GM13977 (cell line): ENCODE measurements at regions not wholly inside any gene's neighbourhood (a gene's known extent, or its start where the extent isn't known, plus 50 kb on each side); places are given as distances from the start of the nearest gene placed in this dataset.
"Not testable (repeated sequence)": the region's sequence is repeated elsewhere in the genome, so short reads cannot be mapped to it uniquely, and the experiment has no call there.

Experiments
- DNase-seq: peaks from one replicate; pipeline ENCODE4 v3.0.0; 2012; ENCODE audit warnings: low spot score
- CTCF ChIP-seq: IDR thresholded peaks from 2 replicates; pipeline ENCODE4 v1.5.1; 2012; ENCODE audit warnings: mild to moderate bottlenecking, control low read depth; ENCODE audit not compliant: insufficient read depth; ENCODE audit errors: extremely low read depth, missing control alignments
- in situ Hi-C: fragments of 300-500 bp; cut with MboI; formaldehyde crosslinking; loops from one replicate; pipeline ENCODE4 v1.12.0; 2022; ENCODE audit warnings: low sequenced_read_pairs, low pct_unique_long_range_greater_than_20kb, mixed read lengths, inconsistent platforms; ENCODE audit not compliant: unreplicated experiment

DNA sequence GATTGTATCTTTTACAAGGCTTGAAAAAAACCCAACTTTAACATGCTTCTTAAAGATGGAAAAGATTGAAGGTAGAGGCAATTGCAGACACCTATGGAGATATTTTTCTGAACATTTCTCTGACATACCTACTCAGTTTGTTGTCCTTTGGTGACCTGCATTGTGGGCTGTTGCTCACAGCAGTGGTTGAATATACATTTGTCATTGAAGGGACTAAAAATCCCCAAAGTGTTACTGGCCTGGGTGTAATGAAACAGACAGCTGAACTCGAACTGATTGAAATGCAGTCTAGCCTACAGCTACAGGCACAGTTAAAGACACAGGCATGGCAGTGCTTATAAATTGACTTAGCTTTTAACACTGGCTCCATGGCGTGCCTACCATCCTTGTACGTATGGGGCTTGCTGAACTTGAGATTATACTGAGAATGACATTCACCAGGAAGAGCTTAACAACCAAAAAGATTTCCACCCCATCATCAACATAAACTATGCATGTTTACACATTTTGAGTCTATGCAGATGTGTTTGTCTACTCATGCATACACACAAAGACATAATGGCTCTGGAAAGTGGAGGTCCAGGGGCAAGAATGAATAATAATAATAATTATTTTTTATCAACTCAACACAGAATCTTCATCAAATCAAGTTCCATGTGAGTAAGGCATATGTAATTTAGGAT, 83.2 kb upstream of the NOX3 start:
- in situ Hi-C loops: loop anchor here (25.0 kb wide), 1 partner anchor 627 kb away; no protein-coding TSS in a partner anchor
- TF ChIP-seq CTCF: no peak
- no peak for DNase-seq

GRCh38 chr6:155534678-155535077, 79.0 kb upstream of the NOX3 start:
- in situ Hi-C loops: loop anchor here (25.0 kb wide), 1 partner anchor 622 kb away; no protein-coding TSS in a partner anchor
- no peak for TF ChIP-seq CTCF

DNA sequence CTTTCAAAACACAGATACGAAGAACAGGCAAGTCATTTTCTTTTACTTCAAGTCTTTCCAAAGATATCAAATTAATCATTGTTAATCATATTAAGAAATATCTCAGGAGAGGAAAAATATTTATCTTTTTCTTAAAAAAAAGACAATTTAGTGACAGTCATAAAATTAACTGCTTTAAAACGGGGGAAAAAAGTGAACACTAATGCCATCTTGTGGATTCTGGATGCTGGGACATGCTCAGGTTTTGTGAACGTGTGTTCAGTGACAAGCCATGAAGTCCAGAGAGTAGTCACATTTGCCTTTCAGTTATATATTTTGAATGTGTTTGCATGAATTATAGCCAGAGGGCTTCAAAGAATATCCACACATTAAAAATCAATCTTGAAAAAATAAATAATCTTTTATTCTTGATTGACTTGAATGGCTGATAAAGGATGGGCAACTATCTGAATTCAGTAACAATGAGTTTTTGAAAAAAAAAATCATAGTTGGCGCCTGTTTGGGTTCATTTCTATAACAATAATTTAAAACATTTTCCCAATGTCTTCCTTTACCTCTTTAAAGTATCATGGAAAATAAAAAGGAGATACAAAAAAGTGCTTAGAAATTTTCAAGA, 74.7 kb upstream of the NOX3 start:
- TF ChIP-seq CTCF: peak; percentile 77
- in situ Hi-C loops: loop anchor here (25.0 kb wide), 1 partner anchor 618 kb away; no protein-coding TSS in a partner anchor
- peak; percentile 35 for DNase-seq

More at GRCh38 chr6:155534678-155535077, 79.0 kb upstream of the NOX3 start:
- no peak for DNase-seq

DNA sequence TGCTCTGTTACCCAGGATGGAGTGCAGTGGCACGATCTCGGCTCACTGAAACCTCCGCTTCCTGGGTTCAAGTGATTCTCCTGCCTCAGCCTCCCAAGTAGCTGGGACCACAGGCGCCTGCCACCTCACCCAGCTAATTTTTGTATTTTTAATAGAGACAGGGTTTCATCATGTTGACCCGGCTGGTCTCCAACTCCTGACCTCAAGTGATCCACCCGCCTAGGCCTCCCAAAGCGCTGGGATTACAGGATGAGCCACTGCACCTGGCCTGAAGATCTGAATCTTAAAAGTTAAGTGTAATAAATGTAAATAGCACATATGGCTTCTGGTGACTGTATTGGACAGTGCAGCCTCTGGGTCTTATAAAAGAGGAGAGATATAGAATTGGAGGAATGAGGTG, 74.2 kb upstream of the NOX3 start:
- in situ Hi-C loops: loop anchor here (25.0 kb wide), 1 partner anchor 618 kb away; no protein-coding TSS in a partner anchor
- DNase-seq: not testable (repeated sequence)

GRCh38 chr6:155528982-155529453, 73.4 kb upstream of the NOX3 start:
- in situ Hi-C loops: loop anchor here (25.0 kb wide), 1 partner anchor 617 kb away; no protein-coding TSS in a partner anchor
- no peak for TF ChIP-seq CTCF
- DNase-seq: peak; percentile 9

- in situ Hi-C loops: loop anchor here (25.0 kb wide), 1 partner anchor 616 kb away; no protein-coding TSS in a partner anchor
- DNase-seq: no peak
- no peak for TF ChIP-seq CTCF
Measured at GRCh38 chr6:155528335-155528734, 72.7 kb upstream of the NOX3 start.

DNA sequence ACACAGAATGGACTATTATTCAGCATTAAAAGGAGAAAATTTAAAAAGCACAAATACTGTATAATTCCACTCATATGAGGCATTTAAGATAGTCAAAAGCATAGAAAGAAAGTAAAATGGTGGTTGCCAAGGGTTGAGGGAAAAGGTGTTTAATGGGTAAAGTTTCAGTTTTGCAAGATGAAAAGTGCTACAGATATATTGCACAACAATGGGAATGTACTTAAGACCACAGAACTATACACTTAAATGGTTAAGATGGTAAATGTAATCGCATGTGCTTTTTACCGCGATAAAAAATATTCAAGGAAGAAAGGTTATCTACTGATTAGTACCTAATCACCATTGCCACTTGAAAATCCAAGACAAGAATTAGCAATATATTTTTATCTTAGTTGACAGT, 71.8 kb upstream of the NOX3 start:
- DNase-seq: no peak
- in situ Hi-C loops: loop anchor here (25.0 kb wide), 1 partner anchor 615 kb away; no protein-coding TSS in a partner anchor
- TF ChIP-seq CTCF: no peak
